ENCODE measurements at regions not wholly inside any gene's neighbourhood (a gene's known extent, or its start where the extent isn't known, plus 50 kb on each side); places are given as distances from the start of the nearest gene placed in this dataset.

DNA sequence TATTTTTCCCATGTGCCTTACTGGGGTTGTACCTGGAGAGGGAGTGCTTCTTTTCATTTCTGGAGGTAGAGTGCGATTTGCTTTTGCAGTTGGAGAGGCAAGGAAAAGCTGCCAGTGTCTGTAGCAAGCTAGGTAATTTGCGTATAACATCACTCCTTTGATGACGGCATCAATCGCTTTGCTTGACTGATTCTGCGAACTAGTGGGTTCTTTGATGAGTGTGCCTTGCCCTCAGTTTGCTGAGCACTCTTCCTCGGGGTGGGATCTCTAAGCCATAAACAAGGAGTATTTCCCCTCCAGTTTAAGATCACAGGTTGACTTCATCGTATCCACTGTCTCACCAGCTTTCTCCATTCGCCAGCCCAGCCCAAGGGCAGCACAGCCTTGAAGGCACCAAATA is 344.5 kb downstream of the KCNRG start (continued):
- TF ChIP-seq ZNF473 (tag by site-specific recombination; IDR thresholded peaks at IDR 0.05), result no peak
- TF ChIP-seq, protein P1, sequence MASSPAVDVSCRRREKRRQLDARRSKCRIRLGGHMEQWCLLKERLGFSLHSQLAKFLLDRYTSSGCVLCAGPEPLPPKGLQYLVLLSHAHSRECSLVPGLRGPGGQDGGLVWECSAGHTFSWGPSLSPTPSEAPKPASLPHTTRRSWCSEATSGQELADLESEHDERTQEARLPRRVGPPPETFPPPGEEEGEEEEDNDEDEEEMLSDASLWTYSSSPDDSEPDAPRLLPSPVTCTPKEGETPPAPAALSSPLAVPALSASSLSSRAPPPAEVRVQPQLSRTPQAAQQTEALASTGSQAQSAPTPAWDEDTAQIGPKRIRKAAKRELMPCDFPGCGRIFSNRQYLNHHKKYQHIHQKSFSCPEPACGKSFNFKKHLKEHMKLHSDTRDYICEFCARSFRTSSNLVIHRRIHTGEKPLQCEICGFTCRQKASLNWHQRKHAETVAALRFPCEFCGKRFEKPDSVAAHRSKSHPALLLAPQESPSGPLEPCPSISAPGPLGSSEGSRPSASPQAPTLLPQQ (tag by site-specific recombination; IDR thresholded peaks at IDR 0.05), result no peak
- TF ChIP-seq ZNF354C (tag by site-specific recombination; IDR thresholded peaks at IDR 0.05; ENCODE audit: borderline replicate concordance, low read depth), result no peak
- no peak for TF ChIP-seq SP3 (tag by site-specific recombination; IDR thresholded peaks at IDR 0.05)
- no peak for TF ChIP-seq IKZF3 (tag by site-specific recombination; IDR thresholded peaks at IDR 0.05)
- no peak for TF ChIP-seq ZNF792 (tag by site-specific recombination; IDR thresholded peaks at IDR 0.05)
- TF ChIP-seq, protein P2, sequence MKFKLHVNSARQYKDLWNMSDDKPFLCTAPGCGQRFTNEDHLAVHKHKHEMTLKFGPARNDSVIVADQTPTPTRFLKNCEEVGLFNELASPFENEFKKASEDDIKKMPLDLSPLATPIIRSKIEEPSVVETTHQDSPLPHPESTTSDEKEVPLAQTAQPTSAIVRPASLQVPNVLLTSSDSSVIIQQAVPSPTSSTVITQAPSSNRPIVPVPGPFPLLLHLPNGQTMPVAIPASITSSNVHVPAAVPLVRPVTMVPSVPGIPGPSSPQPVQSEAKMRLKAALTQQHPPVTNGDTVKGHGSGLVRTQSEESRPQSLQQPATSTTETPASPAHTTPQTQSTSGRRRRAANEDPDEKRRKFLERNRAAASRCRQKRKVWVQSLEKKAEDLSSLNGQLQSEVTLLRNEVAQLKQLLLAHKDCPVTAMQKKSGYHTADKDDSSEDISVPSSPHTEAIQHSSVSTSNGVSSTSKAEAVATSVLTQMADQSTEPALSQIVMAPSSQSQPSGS (tag by site-specific recombination; IDR thresholded peaks at IDR 0.05; ENCODE audit: low read depth), result no peak
- TF ChIP-seq GLIS1 (tag by site-specific recombination; IDR thresholded peaks at IDR 0.05), result no peak
- no peak for TF ChIP-seq ZNF211 (tag by site-specific recombination; IDR thresholded peaks at IDR 0.05; ENCODE audit: low read depth)
- TF ChIP-seq ZFP69B (tag by site-specific recombination; IDR thresholded peaks at IDR 0.05), result no peak
- TF ChIP-seq, protein P3, sequence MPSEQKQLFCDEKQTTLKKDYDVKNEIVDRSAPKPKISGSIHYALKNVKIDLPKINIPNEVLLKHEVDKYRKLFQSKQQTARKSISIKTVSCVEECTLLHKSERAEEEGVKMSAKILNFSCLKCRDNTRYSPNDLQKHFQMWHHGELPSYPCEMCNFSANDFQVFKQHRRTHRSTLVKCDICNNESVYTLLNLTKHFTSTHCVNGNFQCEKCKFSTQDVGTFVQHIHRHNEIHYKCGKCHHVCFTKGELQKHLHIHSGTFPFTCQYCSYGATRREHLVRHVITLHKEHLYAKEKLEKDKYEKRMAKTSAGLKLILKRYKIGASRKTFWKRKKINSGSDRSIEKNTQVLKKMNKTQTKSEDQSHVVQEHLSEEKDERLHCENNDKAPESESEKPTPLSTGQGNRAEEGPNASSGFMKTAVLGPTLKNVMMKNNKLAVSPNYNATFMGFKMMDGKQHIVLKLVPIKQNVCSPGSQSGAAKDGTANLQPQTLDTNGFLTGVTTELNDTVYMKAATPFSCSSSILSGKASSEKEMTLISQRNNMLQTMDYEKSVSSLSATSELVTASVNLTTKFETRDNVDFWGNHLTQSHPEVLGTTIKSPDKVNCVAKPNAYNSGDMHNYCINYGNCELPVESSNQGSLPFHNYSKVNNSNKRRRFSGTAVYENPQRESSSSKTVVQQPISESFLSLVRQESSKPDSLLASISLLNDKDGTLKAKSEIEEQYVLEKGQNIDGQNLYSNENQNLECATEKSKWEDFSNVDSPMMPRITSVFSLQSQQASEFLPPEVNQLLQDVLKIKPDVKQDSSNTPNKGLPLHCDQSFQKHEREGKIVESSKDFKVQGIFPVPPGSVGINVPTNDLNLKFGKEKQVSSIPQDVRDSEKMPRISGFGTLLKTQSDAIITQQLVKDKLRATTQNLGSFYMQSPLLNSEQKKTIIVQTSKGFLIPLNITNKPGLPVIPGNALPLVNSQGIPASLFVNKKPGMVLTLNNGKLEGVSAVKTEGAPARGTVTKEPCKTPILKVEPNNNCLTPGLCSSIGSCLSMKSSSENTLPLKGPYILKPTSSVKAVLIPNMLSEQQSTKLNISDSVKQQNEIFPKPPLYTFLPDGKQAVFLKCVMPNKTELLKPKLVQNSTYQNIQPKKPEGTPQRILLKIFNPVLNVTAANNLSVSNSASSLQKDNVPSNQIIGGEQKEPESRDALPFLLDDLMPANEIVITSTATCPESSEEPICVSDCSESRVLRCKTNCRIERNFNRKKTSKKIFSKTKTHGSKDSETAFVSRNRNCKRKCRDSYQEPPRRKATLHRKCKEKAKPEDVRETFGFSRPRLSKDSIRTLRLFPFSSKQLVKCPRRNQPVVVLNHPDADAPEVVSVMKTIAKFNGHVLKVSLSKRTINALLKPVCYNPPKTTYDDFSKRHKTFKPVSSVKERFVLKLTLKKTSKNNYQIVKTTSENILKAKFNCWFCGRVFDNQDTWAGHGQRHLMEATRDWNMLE (tag by site-specific recombination; conservative IDR thresholded peaks at IDR 0.05; ENCODE audit: low read depth), result no peak
- TF ChIP-seq, protein P4, sequence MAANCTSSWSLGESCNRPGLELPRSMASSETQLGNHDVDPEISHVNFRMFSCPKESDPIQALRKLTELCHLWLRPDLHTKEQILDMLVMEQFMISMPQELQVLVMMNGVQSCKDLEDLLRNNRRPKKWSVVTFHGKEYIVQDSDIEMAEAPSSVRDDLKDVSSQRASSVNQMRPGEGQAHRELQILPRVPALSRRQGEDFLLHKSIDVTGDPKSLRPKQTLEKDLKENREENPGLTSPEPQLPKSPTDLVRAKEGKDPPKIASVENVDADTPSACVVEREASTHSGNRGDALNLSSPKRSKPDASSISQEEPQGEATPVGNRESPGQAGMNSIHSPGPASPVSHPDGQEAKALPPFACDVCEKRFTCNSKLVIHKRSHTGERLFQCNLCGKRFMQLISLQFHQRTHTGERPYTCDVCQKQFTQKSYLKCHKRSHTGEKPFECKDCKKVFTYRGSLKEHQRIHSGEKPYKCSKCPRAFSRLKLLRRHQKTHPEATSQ (tag by site-specific recombination; IDR thresholded peaks at IDR 0.05), result no peak

DNA sequence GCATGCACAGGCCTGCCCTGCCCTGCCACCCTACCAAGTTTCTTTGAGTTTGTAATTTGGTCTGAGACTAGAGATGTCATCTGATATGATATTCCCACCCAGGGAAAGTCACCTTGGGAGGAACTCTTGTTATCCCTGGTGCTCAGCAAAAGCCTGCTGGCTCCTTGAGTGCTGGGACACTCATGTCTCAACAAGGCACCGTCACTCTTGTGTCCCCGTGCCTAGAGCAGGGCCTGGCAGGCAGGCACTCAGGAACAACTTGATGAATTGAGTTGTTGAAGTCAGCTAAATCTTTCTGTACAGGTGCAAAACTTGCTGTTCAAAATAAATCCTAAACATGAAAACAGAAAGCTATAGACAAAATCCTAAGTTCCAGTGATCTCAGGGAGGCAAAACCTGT is 345.4 kb downstream of the KCNRG start:
- no peaks in the 10 kb centered on the region for H3K36me3 ChIP-seq (ENCODE audit: control insufficient read depth in 2 of 2, insufficient read depth in 1 of 2, low read length in 2 of 2)
- TF ChIP-seq ZNF701 (tag by site-specific recombination; IDR thresholded peaks at IDR 0.05) (no peak), ZNF560 (tag by site-specific recombination; IDR thresholded peaks at IDR 0.05; ENCODE audit: borderline replicate concordance) (no peak), ZNF658 (tag by site-specific recombination; IDR thresholded peaks at IDR 0.05) (no peak), ZNF404 (tag by site-specific recombination; IDR thresholded peaks at IDR 0.05) (no peak), ZEB2 (tag by site-specific recombination; IDR thresholded peaks at IDR 0.05) (no peak)
- TF ChIP-seq, protein P5, sequence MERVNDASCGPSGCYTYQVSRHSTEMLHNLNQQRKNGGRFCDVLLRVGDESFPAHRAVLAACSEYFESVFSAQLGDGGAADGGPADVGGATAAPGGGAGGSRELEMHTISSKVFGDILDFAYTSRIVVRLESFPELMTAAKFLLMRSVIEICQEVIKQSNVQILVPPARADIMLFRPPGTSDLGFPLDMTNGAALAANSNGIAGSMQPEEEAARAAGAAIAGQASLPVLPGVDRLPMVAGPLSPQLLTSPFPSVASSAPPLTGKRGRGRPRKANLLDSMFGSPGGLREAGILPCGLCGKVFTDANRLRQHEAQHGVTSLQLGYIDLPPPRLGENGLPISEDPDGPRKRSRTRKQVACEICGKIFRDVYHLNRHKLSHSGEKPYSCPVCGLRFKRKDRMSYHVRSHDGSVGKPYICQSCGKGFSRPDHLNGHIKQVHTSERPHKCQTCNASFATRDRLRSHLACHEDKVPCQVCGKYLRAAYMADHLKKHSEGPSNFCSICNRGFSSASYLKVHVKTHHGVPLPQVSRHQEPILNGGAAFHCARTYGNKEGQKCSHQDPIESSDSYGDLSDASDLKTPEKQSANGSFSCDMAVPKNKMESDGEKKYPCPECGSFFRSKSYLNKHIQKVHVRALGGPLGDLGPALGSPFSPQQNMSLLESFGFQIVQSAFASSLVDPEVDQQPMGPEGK (tag by site-specific recombination; IDR thresholded peaks at IDR 0.05), result no peak
- TF ChIP-seq, protein P6, sequence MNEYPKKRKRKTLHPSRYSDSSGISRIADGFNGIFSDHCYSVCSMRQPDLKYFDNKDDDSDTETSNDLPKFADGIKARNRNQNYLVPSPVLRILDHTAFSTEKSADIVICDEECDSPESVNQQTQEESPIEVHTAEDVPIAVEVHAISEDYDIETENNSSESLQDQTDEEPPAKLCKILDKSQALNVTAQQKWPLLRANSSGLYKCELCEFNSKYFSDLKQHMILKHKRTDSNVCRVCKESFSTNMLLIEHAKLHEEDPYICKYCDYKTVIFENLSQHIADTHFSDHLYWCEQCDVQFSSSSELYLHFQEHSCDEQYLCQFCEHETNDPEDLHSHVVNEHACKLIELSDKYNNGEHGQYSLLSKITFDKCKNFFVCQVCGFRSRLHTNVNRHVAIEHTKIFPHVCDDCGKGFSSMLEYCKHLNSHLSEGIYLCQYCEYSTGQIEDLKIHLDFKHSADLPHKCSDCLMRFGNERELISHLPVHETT (tag by site-specific recombination; IDR thresholded peaks at IDR 0.05), result no peak
- no peak overlapping the region for H3K27ac ChIP-seq (ENCODE audit: extremely low read depth, low read depth, low read length)
- no peaks in the 10 kb centered on the region for H3K9me3 ChIP-seq (ENCODE audit: control insufficient read depth, insufficient read depth, low read depth, low read length)
- CTCF ChIA-PET, result interaction anchor here (0.7 to 1.1 kb wide), 3 partner anchors 26 to 86 kb away, joined by 3 read pairs; no protein-coding TSS in a partner anchor
- H3K4me1 ChIP-seq (ENCODE audit: control insufficient read depth, insufficient read depth, low read length), result peaks cover 5% of the 10 kb centered on the region
- no peak overlapping the region for H3K4me3 ChIP-seq (ENCODE audit: low read depth, low read length)
- POLR2A ChIA-PET, result no interaction called here

Data from HEK293 (cell line).